GM23338 (cell line): ENCODE measurements at regions not wholly inside any gene's neighbourhood (a gene's known extent, or its start where the extent isn't known, plus 50 kb on each side); places are given as distances from the start of the nearest gene placed in this dataset.

Source experiments
- ATAC-seq: fragments of 200-7000 bp; cut with Tn5 transposase; 3 replicates; pipeline ENCODE4 v1.9.1; 2020
- DNase-seq: peaks from one replicate; pipeline ENCODE4 v3.0.0-alpha.2; 2015; ENCODE audit warnings: low spot score
- H2AFZ ChIP-seq: fragments of 200-600 bp; sonication (generic); 2 replicates; pipeline ENCODE4 v1.8.0; 2016; ENCODE audit warnings: antibody characterized with exemption, mild to moderate bottlenecking, moderate library complexity
- H3F3A ChIP-seq: fragments of 200-600 bp; sonication (generic); replicated peaks from 2 replicates; pipeline ENCODE4 v1.8.0; 2017; ENCODE audit warnings: antibody characterized with exemption, mixed run types, low read depth
- H3K27ac ChIP-seq: fragments of 200-600 bp; sonication (generic); 2 replicates; pipeline ENCODE4 v1.6.1; 2016; ENCODE audit warnings: low read depth
- H3K27me3 ChIP-seq: fragments of 200-600 bp; sonication (generic); 2 replicates; pipeline ENCODE4 v1.8.0; 2016; ENCODE audit warnings: mild to moderate bottlenecking, mixed run types, moderate library complexity; ENCODE audit not compliant: insufficient read depth
- H3K36me3 ChIP-seq: fragments of 200-600 bp; sonication (generic); 2 replicates; pipeline ENCODE4 v1.8.0; 2016; ENCODE audit warnings: mild to moderate bottlenecking; ENCODE audit not compliant: insufficient read depth
- H3K4me1 ChIP-seq: fragments of 200-600 bp; sonication (generic); 2 replicates; pipeline ENCODE4 v1.8.0; 2016; ENCODE audit warnings: mild to moderate bottlenecking, moderate library complexity; ENCODE audit not compliant: insufficient read depth
- H3K4me2 ChIP-seq: fragments of 200-600 bp; sonication (generic); 2 replicates; pipeline ENCODE4 v1.7.1; 2017; ENCODE audit warnings: mixed run types
- H3K4me3 ChIP-seq: fragments of 200-600 bp; sonication (generic); 2 replicates; pipeline ENCODE4 v1.6.1; 2016; ENCODE audit warnings: mixed run types
- H3K79me2 ChIP-seq: fragments of 200-600 bp; sonication (generic); replicated peaks from 2 replicates; pipeline ENCODE4 v1.8.0; 2017; ENCODE audit warnings: mild to moderate bottlenecking; ENCODE audit not compliant: insufficient read depth
- H3K9me2 ChIP-seq: fragments of 200-600 bp; sonication (generic); 2 replicates; pipeline ENCODE4 v1.8.0; 2017; ENCODE audit not compliant: insufficient read depth
- H4K20me1 ChIP-seq: fragments of 200-600 bp; sonication (generic); replicated peaks from 2 replicates; pipeline ENCODE4 v1.8.0; 2017; ENCODE audit warnings: mild to moderate bottlenecking; ENCODE audit not compliant: insufficient read depth
- H3K27ac Mint-ChIP-seq: 2 replicates; pipeline ENCODE4 v1.8.0; 2020; ENCODE audit warnings: inconsistent platforms, mild to moderate bottlenecking, moderate library complexity, mixed read lengths
- H3K27me3 Mint-ChIP-seq: 3 replicates; pipeline ENCODE4 v1.8.0; 2022; ENCODE audit warnings: low read depth, mild to moderate bottlenecking, moderate library complexity, mixed read lengths, inconsistent platforms; ENCODE audit not compliant: insufficient read depth, poor library complexity
- H3K36me3 Mint-ChIP-seq: 3 replicates; pipeline ENCODE4 v1.8.0; 2021; ENCODE audit warnings: low read depth, mild to moderate bottlenecking, inconsistent platforms, moderate library complexity, mixed read lengths
- H3K4me1 Mint-ChIP-seq: 3 replicates; pipeline ENCODE4 v1.8.0; 2020; ENCODE audit warnings: mild to moderate bottlenecking, inconsistent platforms, mixed read lengths
- H3K4me3 Mint-ChIP-seq: 3 replicates; pipeline ENCODE4 v1.8.0; 2021; ENCODE audit warnings: moderate library complexity, mild to moderate bottlenecking, inconsistent platforms, mixed read lengths
- H3K9me3 Mint-ChIP-seq: 3 replicates; pipeline ENCODE4 v1.8.0; 2020; ENCODE audit warnings: moderate library complexity, mild to moderate bottlenecking, inconsistent platforms, mixed read lengths
- EZH2phosphoT487 ChIP-seq: fragments of 200-600 bp; sonication (generic); IDR thresholded peaks from one replicate; pipeline ENCODE4 v1.8.1; 2018; ENCODE audit warnings: antibody characterized with exemption; ENCODE audit not compliant: unreplicated experiment
- JUNB ChIP-seq: IDR thresholded peaks from one replicate; pipeline ENCODE4 v1.6.1; 2016; ENCODE audit warnings: antibody characterized with exemption; ENCODE audit not compliant: unreplicated experiment
- ZNF114 ChIP-seq: fragments of 250-450 bp; sonication (Bioruptor Pico); IDR thresholded peaks from 2 replicates; pipeline ENCODE4 v1.5.0; 2020; ENCODE audit warnings: mild to moderate bottlenecking, moderate library complexity
- ZNF331 ChIP-seq: fragments of 250-450 bp; sonication (Bioruptor Pico); IDR thresholded peaks from 2 replicates; pipeline ENCODE4 v1.5.0; 2020; ENCODE audit warnings: low read depth, mild to moderate bottlenecking, moderate library complexity
- ZNF462 ChIP-seq: fragments of 250-450 bp; sonication (Bioruptor Pico); IDR thresholded peaks from 2 replicates; pipeline ENCODE4 v1.5.0; 2020; ENCODE audit warnings: mild to moderate bottlenecking, moderate library complexity

GRCh38 chr2:8538931-8539621 lies 142.8 kb upstream of the ID2 start:
- Histone ChIP-seq H3K36me3 (no peaks in the 10 kb centered on the region), H2AFZ (no peak overlapping the region), H3K27ac (no peak overlapping the region), H3K79me2 (no peaks in the 10 kb centered on the region), H3K9me2 (no peaks in the 10 kb centered on the region), H4K20me1 (no peaks in the 10 kb centered on the region), H3K4me1 (no peaks in the 10 kb centered on the region), H3F3A (no peaks in the 10 kb centered on the region), H3K4me3 (no peak overlapping the region), H3K4me2 (no peak overlapping the region), H3K27me3 (no peaks in the 10 kb centered on the region)
- Mint-ChIP-seq H3K4me3 (no peak overlapping the region), H3K9me3 (no peaks in the 10 kb centered on the region), H3K36me3 (peaks cover 3% of the 10 kb centered on the region; the same call in 1 of the 3 replicates), H3K27me3 (peaks cover 8% of the 10 kb centered on the region), H3K27ac (no peak overlapping the region), H3K4me1 (peaks cover 3% of the 10 kb centered on the region; the same call in 2 of the 3 replicates)
- no peak for TF ChIP-seq ZNF331 (CRISPR knock-in tag)
- no peak for TF ChIP-seq JUNB
- TF ChIP-seq ZNF114 (CRISPR knock-in tag), result no peak
- TF ChIP-seq ZNF462 (CRISPR knock-in tag), result no peak
- TF ChIP-seq EZH2phosphoT487, result no peak
- no peak for DNase-seq
- no peak for ATAC-seq
